ENCODE measurements at regions not wholly inside any gene's neighbourhood (a gene's known extent, or its start where the extent isn't known, plus 50 kb on each side); places are given as distances from the start of the nearest gene placed in this dataset.

DNA sequence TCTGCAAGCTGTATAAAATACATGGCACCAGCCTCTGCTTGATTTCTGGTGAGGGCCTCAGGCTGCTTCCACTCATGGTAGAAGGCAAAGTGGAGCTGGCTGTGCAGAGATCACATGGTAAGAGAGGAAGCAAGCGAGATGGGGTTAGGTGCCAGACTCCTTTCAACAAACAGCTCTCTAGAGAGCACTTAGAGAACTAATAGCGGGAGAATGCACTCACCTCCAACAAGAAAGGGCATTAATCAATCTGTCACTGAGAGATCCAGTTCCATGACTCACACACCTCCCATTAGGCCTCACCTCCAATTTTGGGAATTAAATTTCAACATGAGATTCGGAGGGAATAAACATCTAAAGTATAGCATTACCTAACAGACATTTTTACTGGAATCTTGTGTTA lies 644.1 kb upstream of the ARRDC4 start:
- TF ChIP-seq NFRKB (IDR thresholded peaks at IDR 0.05) (no peak), FOXA1 (IDR thresholded peaks at IDR 0.05) (no peak), SUZ12 (IDR thresholded peaks at IDR 0.05) (no peak), L3MBTL2 (conservative IDR thresholded peaks at IDR 0.05) (no peak), LEF1 (IDR thresholded peaks at IDR 0.05; ENCODE audit: borderline replicate concordance) (no peak), HDGF (IDR thresholded peaks at IDR 0.05; ENCODE audit: borderline replicate concordance) (no peak), ARNT (IDR thresholded peaks at IDR 0.05) (no peak), FOXM1 (IDR thresholded peaks at IDR 0.05; ENCODE audit: borderline replicate concordance) (no peak), FOXK2 (IDR thresholded peaks at IDR 0.05) (no peak), CTBP1 (IDR thresholded peaks at IDR 0.05; ENCODE audit: borderline replicate concordance) (no peak), ZNF384 (IDR thresholded peaks at IDR 0.05) (no peak), SP1 (IDR thresholded peaks at IDR 0.05) (no peak)

Measured in HEK293T (cell line).